ENCODE measurements at regions not wholly inside any gene's neighbourhood (a gene's known extent, or its start where the extent isn't known, plus 50 kb on each side); places are given as distances from the start of the nearest gene placed in this dataset.

- Mint-ChIP-seq H3K27me3 (ENCODE audit: low read depth) (no peaks in the 10 kb centered on the region), H3K36me3 (no peaks in the 10 kb centered on the region), H3K9me3 (no peaks in the 10 kb centered on the region), H3K27ac (peak overlapping the region; percentile 22), H3K4me1 (peaks cover 33% of the 10 kb centered on the region), H3K4me3 (peak overlapping the region; percentile 60)
- no peak for TF ChIP-seq CTCF (IDR thresholded peaks at IDR 0.05; ENCODE audit: unreplicated experiment)
- no peak for DNase-seq (ENCODE audit: low spot score in 2 of 2, unreplicated experiment in 2 of 2)
These were observed 103.1 kb downstream of the UCHL1 start for GRCh38 chr4:41359836-41360213.

- Mint-ChIP-seq H3K27ac (no peak overlapping the region), H3K9me3 (no peaks in the 10 kb centered on the region), H3K27me3 (ENCODE audit: low read depth) (no peaks in the 10 kb centered on the region), H3K36me3 (no peaks in the 10 kb centered on the region), H3K4me1 (peaks cover 33% of the 10 kb centered on the region), H3K4me3 (peak overlapping the region; percentile 83)
- no peak for TF ChIP-seq CTCF (IDR thresholded peaks at IDR 0.05; ENCODE audit: unreplicated experiment)
- peak; percentile 61 to 75 for DNase-seq (ENCODE audit: low spot score in 2 of 2, unreplicated experiment in 2 of 2)
These were observed 103.6 kb downstream of the UCHL1 start for GRCh38 chr4:41360214-41360920.

- H3K4me3 Mint-ChIP-seq = peak overlapping the region; percentile 83
- no peak for TF ChIP-seq CTCF (IDR thresholded peaks at IDR 0.05; ENCODE audit: unreplicated experiment)
- H3K36me3 Mint-ChIP-seq = no peaks in the 10 kb centered on the region
- no peaks in the 10 kb centered on the region for H3K27me3 Mint-ChIP-seq (ENCODE audit: low read depth)
- H3K4me1 Mint-ChIP-seq = peaks cover 33% of the 10 kb centered on the region
- H3K9me3 Mint-ChIP-seq = no peaks in the 10 kb centered on the region
- peak overlapping the region; percentile 41 for H3K27ac Mint-ChIP-seq
- peak; percentile 30 to 67 for DNase-seq (ENCODE audit: low spot score in 2 of 2, unreplicated experiment in 2 of 2)
These were observed 104.4 kb downstream of the UCHL1 start for GRCh38 chr4:41360921-41361793.

- Mint-ChIP-seq H3K27ac (peak overlapping the region; percentile 41), H3K36me3 (no peaks in the 10 kb centered on the region), H3K27me3 (ENCODE audit: low read depth) (no peaks in the 10 kb centered on the region), H3K4me3 (peak overlapping the region; percentile 83), H3K4me1 (peaks cover 39% of the 10 kb centered on the region), H3K9me3 (no peaks in the 10 kb centered on the region)
- no peak for TF ChIP-seq CTCF (IDR thresholded peaks at IDR 0.05; ENCODE audit: unreplicated experiment)
- DNase-seq (ENCODE audit: low spot score in 2 of 2, unreplicated experiment in 2 of 2) = no peak
These were observed 105.2 kb downstream of the UCHL1 start for GRCh38 chr4:41361794-41362526.

GRCh38 chr4:41362621-41363383 is 106.1 kb downstream of the UCHL1 start:
- no peak for DNase-seq (ENCODE audit: low spot score in 2 of 2, unreplicated experiment in 2 of 2)
- TF ChIP-seq CTCF (IDR thresholded peaks at IDR 0.05; ENCODE audit: unreplicated experiment) = no peak
- Mint-ChIP-seq H3K27ac (peak overlapping the region; percentile 39), H3K27me3 (ENCODE audit: low read depth) (no peaks in the 10 kb centered on the region), H3K4me1 (peaks cover 39% of the 10 kb centered on the region), H3K9me3 (no peaks in the 10 kb centered on the region), H3K4me3 (peak overlapping the region; percentile 83), H3K36me3 (no peaks in the 10 kb centered on the region)

All from mesothelial cell of epicardium (in vitro differentiated cells).